ENCODE measurements at regions not wholly inside any gene's neighbourhood (a gene's known extent, or its start where the extent isn't known, plus 50 kb on each side); places are given as distances from the start of the nearest gene placed in this dataset.

GRCh38 chr9:86819552-86819951 is 127.8 kb downstream of the GAS1 start:
- TF ChIP-seq CTCF (IDR thresholded peaks at IDR 0.05; ENCODE audit: insufficient read depth, low read length, missing control alignments): no peak
- ChIA-PET CTCF (no interaction called here), POLR2A (no interaction called here)
- DNase-seq (ENCODE audit: low read depth, low spot score): no peak
- H3K4me3 ChIP-seq (ENCODE audit: low read depth, low read length): no peak overlapping the region

GRCh38 chr9:86818636-86819035 is 128.7 kb downstream of the GAS1 start:
- CTCF ChIA-PET: no interaction called here

GRCh38 chr9:86816868-86817267 is 130.4 kb downstream of the GAS1 start:
- no peak for DNase-seq (ENCODE audit: low read depth, low spot score)
- no peak overlapping the region for H3K4me3 ChIP-seq (ENCODE audit: low read depth, low read length)
- ChIA-PET CTCF (no interaction called here), POLR2A (no interaction called here)
- no peak for TF ChIP-seq CTCF (IDR thresholded peaks at IDR 0.05; ENCODE audit: insufficient read depth, low read length, missing control alignments)

More at GRCh38 chr9:86818636-86819035, 128.7 kb downstream of the GAS1 start:
- H3K4me3 ChIP-seq (ENCODE audit: low read depth, low read length): no peak overlapping the region
- no peak for TF ChIP-seq CTCF (IDR thresholded peaks at IDR 0.05; ENCODE audit: insufficient read depth, low read length, missing control alignments)
- no peak for DNase-seq (ENCODE audit: low read depth, low spot score)
- POLR2A ChIA-PET: no interaction called here

GRCh38 chr9:86816366-86816765 is 130.9 kb downstream of the GAS1 start:
- ChIA-PET POLR2A (interaction anchor here (0.7 kb wide), 1 partner anchor 225 kb away, joined by 3 read pairs; no protein-coding TSS in a partner anchor), CTCF (interaction anchor here (0.9 to 1.5 kb wide), 2 partner anchors 330 to 509 kb away, joined by 3 to 6 read pairs; no protein-coding TSS in a partner anchor)
- no peak for DNase-seq (ENCODE audit: low read depth, low spot score)
- no peak overlapping the region for H3K4me3 ChIP-seq (ENCODE audit: low read depth, low read length)
- TF ChIP-seq CTCF (IDR thresholded peaks at IDR 0.05; ENCODE audit: insufficient read depth, low read length, missing control alignments): no peak

GRCh38 chr9:86812616-86813015 is 134.7 kb downstream of the GAS1 start:
- ChIA-PET POLR2A (interaction anchor here (0.7 kb wide), 1 partner anchor 1760 kb away, joined by 3 read pairs; no protein-coding TSS in a partner anchor), CTCF (no interaction called here)
- no peak overlapping the region for H3K4me3 ChIP-seq (ENCODE audit: low read depth, low read length)
- TF ChIP-seq CTCF (IDR thresholded peaks at IDR 0.05; ENCODE audit: insufficient read depth, low read length, missing control alignments): no peak
- no peak for DNase-seq (ENCODE audit: low read depth, low spot score)

DNA sequence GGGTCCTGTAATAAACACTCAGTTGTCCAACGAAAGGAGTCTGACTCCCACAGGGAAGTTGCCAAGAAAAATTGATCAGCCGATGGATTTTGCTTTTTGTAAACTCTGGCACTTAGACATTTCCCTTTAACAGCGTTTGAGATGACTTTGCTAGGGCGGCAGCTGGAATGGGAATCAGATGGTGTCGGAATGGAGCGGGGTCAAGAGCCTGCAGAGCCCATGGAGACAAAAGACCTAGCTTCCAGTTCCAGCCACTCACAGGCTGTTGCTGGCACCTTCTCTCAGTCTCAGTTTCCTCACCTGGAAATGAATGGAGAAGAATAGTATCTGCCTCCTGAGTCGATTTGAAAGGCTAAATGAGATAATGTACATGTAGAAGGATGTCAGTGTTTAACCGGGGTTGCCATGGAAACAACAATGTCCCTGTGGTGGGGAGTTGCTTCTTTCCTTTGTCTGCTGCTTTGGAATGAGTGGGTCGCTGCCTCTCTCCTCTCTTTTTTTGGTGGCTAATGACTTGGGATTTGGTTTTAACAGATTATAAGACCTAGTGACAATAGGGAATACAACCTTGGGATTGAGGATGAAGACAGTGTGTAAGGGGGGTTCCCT is 137.4 kb downstream of the GAS1 start:
- H3K4me3 ChIP-seq (ENCODE audit: low read depth, low read length): no peak overlapping the region
- no peak for TF ChIP-seq CTCF (IDR thresholded peaks at IDR 0.05; ENCODE audit: insufficient read depth, low read length, missing control alignments)
- POLR2A ChIA-PET: no interaction called here
- CTCF ChIA-PET: no interaction called here
- no peak for DNase-seq (ENCODE audit: low read depth, low spot score)
